MM.1S (cell line): ENCODE measurements at regions not wholly inside any gene's neighbourhood (a gene's known extent, or its start where the extent isn't known, plus 50 kb on each side); places are given as distances from the start of the nearest gene placed in this dataset.

Source experiments
- EZH2 ChIP-seq: fragments of 300-600 bp; sonication (generic); optimal IDR thresholded peaks from 2 replicates; pipeline ENCODE3; 2017; ENCODE audit warnings: low read depth, mild to moderate bottlenecking, antibody characterized with exemption, low read length, mixed read lengths
- TF ChIP-seq, protein P1 (sequence below): fragments of 300-600 bp; sonication (generic); IDR thresholded peaks from 2 replicates; pipeline ENCODE4 v1.5.1; 2016; ENCODE audit warnings: antibody characterized with exemption, low read length, mixed read lengths

DNA sequence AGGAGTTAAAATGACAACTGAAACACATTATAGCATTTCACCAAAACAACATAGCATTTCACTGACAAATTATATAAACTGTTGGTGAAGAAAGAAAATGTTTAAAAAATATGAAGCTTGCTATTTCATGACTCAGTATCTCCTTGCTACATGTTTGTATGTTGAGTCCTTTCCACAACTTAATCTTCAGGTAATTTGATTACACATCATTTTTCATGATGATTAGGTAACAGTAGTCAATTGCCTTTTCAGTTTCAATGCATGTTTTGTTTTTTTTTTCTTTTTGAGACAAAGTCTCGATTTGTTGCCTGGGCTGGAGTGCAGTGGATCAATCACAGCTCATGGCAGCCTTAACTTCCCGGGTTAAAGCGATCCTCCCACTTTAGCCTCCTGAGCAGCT, 177.8 kb upstream of the PMFBP1 start:
- TF ChIP-seq, protein P1, sequence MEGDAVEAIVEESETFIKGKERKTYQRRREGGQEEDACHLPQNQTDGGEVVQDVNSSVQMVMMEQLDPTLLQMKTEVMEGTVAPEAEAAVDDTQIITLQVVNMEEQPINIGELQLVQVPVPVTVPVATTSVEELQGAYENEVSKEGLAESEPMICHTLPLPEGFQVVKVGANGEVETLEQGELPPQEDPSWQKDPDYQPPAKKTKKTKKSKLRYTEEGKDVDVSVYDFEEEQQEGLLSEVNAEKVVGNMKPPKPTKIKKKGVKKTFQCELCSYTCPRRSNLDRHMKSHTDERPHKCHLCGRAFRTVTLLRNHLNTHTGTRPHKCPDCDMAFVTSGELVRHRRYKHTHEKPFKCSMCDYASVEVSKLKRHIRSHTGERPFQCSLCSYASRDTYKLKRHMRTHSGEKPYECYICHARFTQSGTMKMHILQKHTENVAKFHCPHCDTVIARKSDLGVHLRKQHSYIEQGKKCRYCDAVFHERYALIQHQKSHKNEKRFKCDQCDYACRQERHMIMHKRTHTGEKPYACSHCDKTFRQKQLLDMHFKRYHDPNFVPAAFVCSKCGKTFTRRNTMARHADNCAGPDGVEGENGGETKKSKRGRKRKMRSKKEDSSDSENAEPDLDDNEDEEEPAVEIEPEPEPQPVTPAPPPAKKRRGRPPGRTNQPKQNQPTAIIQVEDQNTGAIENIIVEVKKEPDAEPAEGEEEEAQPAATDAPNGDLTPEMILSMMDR, result no peak
- TF ChIP-seq EZH2, result no peak
